K562 (cell line): ENCODE measurements at regions not wholly inside any gene's neighbourhood (a gene's known extent, or its start where the extent isn't known, plus 50 kb on each side); places are given as distances from the start of the nearest gene placed in this dataset.

Experiments used
- ATAC-seq: fragments of 200-7000 bp; cut with Tn5 transposase; 3 replicates; pipeline ENCODE4 v1.9.1; 2020; ENCODE audit warnings: moderate library complexity
- BruUV-seq: library from RNA; stranded (reverse); fragments of 400-500 nt; replicated peaks from 2 replicates; lab custom pipeline; 2021; lab: Mats Ljungman, UMichigan
- CTCF ChIA-PET: fragments of 300-600 bp; formaldehyde crosslinking; extraction: SDS; loops from one replicate; lab custom pipeline; 2021; ENCODE audit warnings: low intra/inter-chr PET ratio; lab: Yijun Ruan, JAX
- POLR2A ChIA-PET: fragments of 300-600, 350-650 bp; sonication (Branson Sonifier 250); formaldehyde crosslinking; extraction: SDS; loops from one replicate; lab custom pipeline; 2021; ENCODE audit warnings: antibody characterized with exemption, inconsistent platforms; lab: Yijun Ruan, JAX
- DNase-seq, 4 experiments: peaks; one replicate each; pipeline versions ENCODE4 v3.0.0 to v3.0.0-alpha.2; 2011 to 2018; ENCODE audit warnings: low spot score in 3 of 4, mixed read lengths in 3 of 4; ENCODE audit errors: extremely low read depth in 1 of 4
- FAIRE-seq: peaks from 2 replicates; lab custom pipeline; 2011; peaks lifted over from hg19 to GRCh38; lab: Jason Lieb, UNC
- H2AFZ ChIP-seq: 2 replicates; pipeline ENCODE4 v1.6.0; 2011; ENCODE audit warnings: low read depth, low read length, control low read depth, inconsistent platforms
- H3K27ac ChIP-seq: fragments of 200-600 bp; 3 replicates; pipeline ENCODE4 v1.8.0; 2011; ENCODE audit warnings: low read depth, mild to moderate bottlenecking, control low read depth, inconsistent platforms, low read length, moderate library complexity, mixed read lengths; ENCODE audit errors: extremely low read depth
- H3K27me3 ChIP-seq, 2 experiments: fragments of 300-600 bp in 1 of 2; 2 replicates in 1 of 2; 3 replicates in 1 of 2; pipeline versions ENCODE4 v1.6.0 to v1.8.0; 2011; ENCODE audit warnings: inconsistent platforms in 2 of 2, low read length in 2 of 2, mild to moderate bottlenecking in 1 of 2, mixed read lengths in 1 of 2, moderate library complexity in 1 of 2; ENCODE audit not compliant: control insufficient read depth in 2 of 2, insufficient read depth in 2 of 2
- H3K36me3 ChIP-seq: fragments of 300-600 bp; 3 replicates; pipeline ENCODE4 v1.8.0; 2011; ENCODE audit warnings: mild to moderate bottlenecking, low read length, inconsistent platforms; ENCODE audit not compliant: control insufficient read depth, insufficient read depth
- H3K4me1 ChIP-seq, 2 experiments: fragments of 200-600 bp in 1 of 2; replicated peaks in 1 of 2; 2 replicates in 1 of 2; 3 replicates in 1 of 2; pipeline versions ENCODE4 v1.5.1 to v1.8.0; 2011; ENCODE audit warnings: inconsistent platforms in 2 of 2, low read length in 2 of 2, mild to moderate bottlenecking in 1 of 2, mixed read lengths in 1 of 2, moderate library complexity in 1 of 2; ENCODE audit not compliant: control insufficient read depth in 2 of 2, insufficient read depth in 2 of 2
- H3K4me2 ChIP-seq: 2 replicates; pipeline ENCODE4 v1.6.1; 2011; ENCODE audit warnings: low read length, control low read depth, inconsistent platforms, mixed read lengths; ENCODE audit not compliant: insufficient read depth
- H3K4me3 ChIP-seq: fragments of 200-600 bp; sonication (generic), shearing (Covaris generic); 2 replicates; pipeline ENCODE4 v1.5.1; 2016; ENCODE audit warnings: control low read depth, inconsistent platforms
- H3K79me2 ChIP-seq: fragments of 200-600 bp; 3 replicates; pipeline ENCODE4 v1.8.0; 2011; ENCODE audit warnings: low read length, inconsistent platforms; ENCODE audit not compliant: control insufficient read depth, insufficient read depth
- H3K9ac ChIP-seq, 2 experiments: 2 replicates each; pipeline versions ENCODE4 v1.6.0 to v1.6.1; 2011; ENCODE audit warnings: low read depth in 2 of 2, low read length in 2 of 2, control low read depth in 1 of 2, inconsistent platforms in 1 of 2, mild to moderate bottlenecking in 1 of 2, mixed read lengths in 1 of 2; ENCODE audit not compliant: insufficient read depth in 1 of 2
- H3K9me1 ChIP-seq: one replicate; pipeline ENCODE4 v1.6.0; 2011; ENCODE audit warnings: inconsistent platforms, mild to moderate bottlenecking, low read length, moderate library complexity; ENCODE audit not compliant: control insufficient read depth, insufficient read depth
- H3K9me3 ChIP-seq: replicated peaks from 2 replicates; pipeline ENCODE4 v1.5.1; 2011; ENCODE audit warnings: low read depth, low read length, inconsistent platforms; ENCODE audit not compliant: control insufficient read depth, insufficient read depth
- H4K20me1 ChIP-seq: replicated peaks from 2 replicates; pipeline ENCODE4 v1.6.1; 2011; ENCODE audit warnings: low read length, inconsistent platforms, mixed read lengths; ENCODE audit not compliant: control insufficient read depth, insufficient read depth
- BACH1 ChIP-seq: fragments of 200-800 bp; sonication (Bioruptor generic); IDR thresholded peaks from 2 replicates; pipeline ENCODE4 v1.6.1; 2016; ENCODE audit warnings: missing genetic modification characterization, missing compliant biosample characterization
- CBX1 ChIP-seq: sonication (generic); IDR thresholded peaks from 2 replicates; pipeline ENCODE4 v1.6.1; 2016; ENCODE audit warnings: antibody characterized with exemption, low read depth, mild to moderate bottlenecking
- CHD2 ChIP-seq: IDR thresholded peaks from 2 replicates; pipeline ENCODE4 v1.6.1; 2011; ENCODE audit warnings: low read depth, low read length
- CREB1 ChIP-seq, 2 experiments: sonication (generic) in 1 of 2; formaldehyde crosslinking in 1 of 2; IDR thresholded peaks; 2 replicates each; pipeline versions ENCODE4 v1.6.1 to v1.8.0; 2012 to 2022; ENCODE audit warnings: inconsistent platforms in 1 of 2, mild to moderate bottlenecking in 1 of 2, missing genetic modification reagents in 1 of 2, moderate library complexity in 1 of 2
- E2F1 ChIP-seq: sonication (generic); formaldehyde crosslinking; IDR thresholded peaks from 2 replicates; pipeline ENCODE4 v1.8.1; 2023; ENCODE audit warnings: mild to moderate bottlenecking, missing genetic modification reagents, moderate library complexity
- GABPA ChIP-seq: fragments of 200-800 bp; sonication (Bioruptor generic); conservative IDR thresholded peaks from 2 replicates; pipeline ENCODE4 v1.6.1; 2016; ENCODE audit warnings: low read depth, missing genetic modification characterization, missing compliant biosample characterization
- HSF4 ChIP-seq: fragments of 250-450 bp; sonication (Bioruptor Pico); IDR thresholded peaks from 2 replicates; pipeline ENCODE4 v2.1.2; 2022; ENCODE audit warnings: mild to moderate bottlenecking, moderate library complexity, borderline replicate concordance
- RREB1 ChIP-seq: fragments of 250-450 bp; sonication (Bioruptor Pico); IDR thresholded peaks from 2 replicates; pipeline ENCODE4 v1.4.0; 2020
- ZNF280A ChIP-seq: fragments of 450-650 bp; IDR thresholded peaks from 2 replicates; pipeline ENCODE4 v1.6.1; 2018; ENCODE audit warnings: mild to moderate bottlenecking, low read depth; ENCODE audit not compliant: partially characterized antibody
- ZSCAN32 ChIP-seq: fragments of 450-650 bp; formaldehyde crosslinking; IDR thresholded peaks from 2 replicates; pipeline ENCODE4 v1.4.0; 2020; ENCODE audit warnings: mild to moderate bottlenecking, moderate library complexity
- WGBS: fragments of 100-300 bp; shearing (Covaris generic); methylation state at CpG from one replicate; pipeline ENCODE4 v1.1.6; 2016; ENCODE audit warnings: low coverage, mixed read lengths; ENCODE audit not compliant: insufficient coverage; ENCODE audit errors: missing lambda C conversion rate; 5-methylcytosine and 5-hydroxymethylcytosine counted together
- in situ Hi-C: fragments of 300-500 bp; cut with MboI; formaldehyde crosslinking; loops from 4 replicates; pipeline ENCODE4 v1.15.0; 2018; ENCODE audit warnings: inconsistent platforms, mixed read lengths
- intact Hi-C: fragments of 100-400 bp; cut with micrococcal nuclease; formaldehyde crosslinking; loops from 2 replicates; pipeline ENCODE4 v1.14.2; 2022

- ChIA-PET POLR2A (no interaction called here), CTCF (no interaction called here)
- Histone ChIP-seq H4K20me1 (no peaks in the 10 kb centered on the region), H3K79me2 (no peaks in the 10 kb centered on the region), H3K4me2 (no peak overlapping the region), H3K9ac (no peak overlapping the region), H3K4me1 (no peaks in the 10 kb centered on the region), H3K27ac (no peak overlapping the region), H2AFZ (no peak overlapping the region), H3K27me3 (no peaks in the 10 kb centered on the region), H3K36me3 (no peaks in the 10 kb centered on the region), H3K4me3 (no peak overlapping the region), H3K9me1 (no peaks in the 10 kb centered on the region), H3K9me3 (0 out of 2 replicates have a peak, but pooled peaks cover 2% of the 10 kb centered on the region)
- intact Hi-C loops: no loop called here
- DNase-seq (no peak), ATAC-seq (no peak), FAIRE-seq (no peak)
- in situ Hi-C loops: no loop called here
- no TSS peak for BruUV-seq
- WGBS: 0% methylated on average over 1 of the region's 1 CpG
- TF ChIP-seq BACH1: no peak
- no peak for TF ChIP-seq CHD2
- no peak for TF ChIP-seq CREB1 (IDR thresholded peaks at IDR 0.05)
- no peak for TF ChIP-seq CREB1 (CRISPR knock-in tag; IDR thresholded peaks at IDR 0.05)
- TF ChIP-seq ZSCAN32: no peak
- TF ChIP-seq E2F1 (CRISPR knock-in tag): no peak
- TF ChIP-seq CBX1: no peak
- no peak for TF ChIP-seq RREB1 (CRISPR knock-in tag)
- TF ChIP-seq HSF4 (CRISPR knock-in tag): no peak
- TF ChIP-seq ZNF280A: no peak
- no peak for TF ChIP-seq GABPA (tag)
These were observed 356.4 kb upstream of the EDIL3 start for GRCh38 chr5:84741056-84741455.
